Endothelial cell of umbilical vein (primary cell): ENCODE measurements at regions not wholly inside any gene's neighbourhood (a gene's known extent, or its start where the extent isn't known, plus 50 kb on each side); places are given as distances from the start of the nearest gene placed in this dataset.

ENCODE experiments used
- BruUV-seq: library from RNA; stranded (reverse); fragments of 400-500 nt; replicated peaks from 2 replicates; lab custom pipeline; 2021; lab: Mats Ljungman, UMichigan
- CTCF ChIA-PET: fragments of 300-600, 350-600 bp; sonication (Branson Sonifier 250); formaldehyde crosslinking; loops from one replicate; lab custom pipeline; 2021; ENCODE audit warnings: antibody characterized with exemption, inconsistent platforms; lab: Charles Lee
- POLR2A ChIA-PET: fragments of 300-600, 350-600 bp; sonication (Branson Sonifier 250); formaldehyde crosslinking; loops from one replicate; lab custom pipeline; 2021; ENCODE audit warnings: antibody characterized with exemption, inconsistent platforms; lab: Charles Lee
- DNase-seq: peaks from one replicate; pipeline ENCODE4 v3.0.0-alpha.2; 2011; ENCODE audit warnings: low read depth, low spot score
- FAIRE-seq: peaks from 2 replicates; lab custom pipeline; 2011; peaks lifted over from hg19 to GRCh38; lab: Jason Lieb, UNC
- H2AFZ ChIP-seq: 2 replicates; pipeline ENCODE4 v1.6.0; 2012; ENCODE audit warnings: low read depth, low read length, control low read depth, inconsistent platforms
- H3K27ac ChIP-seq: 2 replicates; pipeline ENCODE4 v1.5.1; 2011; ENCODE audit warnings: low read depth, mild to moderate bottlenecking, control low read depth, low read length, moderate library complexity; ENCODE audit not compliant: insufficient read depth
- H3K27me3 ChIP-seq, 2 experiments: 2 replicates each; pipeline versions ENCODE4 v1.6.0 to v1.6.1; 2011; ENCODE audit warnings: low read length in 2 of 2, mixed read lengths in 1 of 2; ENCODE audit not compliant: control insufficient read depth in 2 of 2, insufficient read depth in 2 of 2
- H3K36me3 ChIP-seq, 2 experiments: 2 replicates in 1 of 2; 3 replicates in 1 of 2; pipeline ENCODE4 v1.5.1; 2011; ENCODE audit warnings: low read length in 2 of 2, mild to moderate bottlenecking in 1 of 2, moderate library complexity in 1 of 2; ENCODE audit not compliant: control insufficient read depth in 2 of 2, insufficient read depth in 2 of 2; ENCODE audit errors: extremely low read depth in 1 of 2
- H3K4me1 ChIP-seq: 3 replicates; pipeline ENCODE4 v1.5.1; 2011; ENCODE audit warnings: mild to moderate bottlenecking, low read length; ENCODE audit not compliant: control insufficient read depth, insufficient read depth; ENCODE audit errors: extremely low read depth
- H3K4me2 ChIP-seq: 2 replicates; pipeline ENCODE4 v1.6.1; 2011; ENCODE audit warnings: low read length, control low read depth, mixed read lengths; ENCODE audit not compliant: insufficient read depth
- H3K4me3 ChIP-seq, 3 experiments: fragments of 200-600 bp in 1 of 3; sonication (generic), shearing (Covaris generic) in 1 of 3; replicated peaks in 1 of 3; 2 replicates each; pipeline ENCODE4 v1.5.1; 2011 to 2016; ENCODE audit warnings: control low read depth in 3 of 3, low read length in 3 of 3, mild to moderate bottlenecking in 2 of 3, inconsistent platforms in 1 of 3, low read depth in 1 of 3, moderate library complexity in 1 of 3; ENCODE audit not compliant: insufficient read depth in 1 of 3
- H3K79me2 ChIP-seq: 2 replicates; pipeline ENCODE4 v1.6.0; 2012; ENCODE audit warnings: low read length, inconsistent platforms; ENCODE audit not compliant: control insufficient read depth, insufficient read depth
- H3K9ac ChIP-seq: replicated peaks from 2 replicates; pipeline ENCODE3; 2011; ENCODE audit warnings: low read length, control low read depth; ENCODE audit not compliant: insufficient read depth; ENCODE audit errors: extremely low read depth
- H3K9me1 ChIP-seq: replicated peaks from 3 replicates; pipeline ENCODE4 v1.6.0; 2011; ENCODE audit warnings: mild to moderate bottlenecking, low read length; ENCODE audit not compliant: control insufficient read depth, insufficient read depth; ENCODE audit errors: extremely low read depth
- H3K9me3 ChIP-seq: replicated peaks from 2 replicates; pipeline ENCODE4 v1.5.1; 2012; ENCODE audit warnings: low read length, inconsistent platforms; ENCODE audit not compliant: control insufficient read depth, insufficient read depth
- H4K20me1 ChIP-seq: replicated peaks from 2 replicates; pipeline ENCODE3; 2011; ENCODE audit warnings: mild to moderate bottlenecking, low read length; ENCODE audit not compliant: control insufficient read depth, insufficient read depth; ENCODE audit errors: extremely low read depth
- CTCF ChIP-seq, 2 donors: IDR thresholded peaks; 1 replicate in 1 of 2; 2 replicates in 1 of 2; pipeline ENCODE4 v1.5.1; 2011; ENCODE audit warnings: low read length in 2 of 2, mild to moderate bottlenecking in 2 of 2, moderate library complexity in 2 of 2, control low read depth in 1 of 2, inconsistent platforms in 1 of 2, low read depth in 1 of 2; ENCODE audit not compliant: insufficient read depth in 1 of 2; ENCODE audit errors: extremely low read depth in 1 of 2
- EZH2 ChIP-seq: IDR thresholded peaks from 2 replicates; pipeline ENCODE4 v1.6.1; 2012; ENCODE audit warnings: borderline replicate concordance, low read depth, mild to moderate bottlenecking, moderate library complexity, low read length, inconsistent platforms; ENCODE audit not compliant: severe bottlenecking
- FOS ChIP-seq: IDR thresholded peaks from 2 replicates; pipeline ENCODE4 v1.6.1; 2011; ENCODE audit warnings: mild to moderate bottlenecking, low read length, moderate library complexity, borderline replicate concordance; ENCODE audit not compliant: insufficient read depth
- GATA2 ChIP-seq: IDR thresholded peaks from 2 replicates; pipeline ENCODE4 v1.7.0; 2011; ENCODE audit warnings: low read depth, mild to moderate bottlenecking, moderate library complexity, mixed read lengths, low read length; ENCODE audit not compliant: insufficient read length, insufficient read depth
- JUN ChIP-seq: IDR thresholded peaks from 2 replicates; pipeline ENCODE4 v1.6.1; 2011; ENCODE audit warnings: borderline replicate concordance, low read depth; ENCODE audit not compliant: insufficient read length, insufficient read depth
- MAX ChIP-seq: IDR thresholded peaks from 2 replicates; pipeline ENCODE4 v1.6.1; 2011; ENCODE audit not compliant: insufficient read depth, insufficient read length
- MYC ChIP-seq: IDR thresholded peaks from one replicate; pipeline ENCODE4 v1.6.1; 2011; ENCODE audit warnings: mild to moderate bottlenecking, low read depth, low read length
- POLR2A ChIP-seq: IDR thresholded peaks from 2 replicates; pipeline ENCODE4 v1.6.1; 2012; ENCODE audit warnings: low read depth, mild to moderate bottlenecking, control low read depth, low read length
- POLR2AphosphoS5 ChIP-seq: IDR thresholded peaks from 2 replicates; pipeline ENCODE4 v1.6.1; 2012; ENCODE audit warnings: low read depth, mild to moderate bottlenecking, control low read depth, low read length, moderate library complexity; ENCODE audit not compliant: insufficient read depth
- dilution Hi-C: fragments of 300-500 bp; cut with MboI; formaldehyde crosslinking; loops from one replicate; pipeline ENCODE4 v1.15.0; 2019; ENCODE audit warnings: low sequenced_read_pairs; ENCODE audit not compliant: extremely low pct_ligation_motif_present
- intact Hi-C: fragments of 100-400 bp; cut with micrococcal nuclease; formaldehyde crosslinking; loops from one replicate; pipeline ENCODE4 v1.10.0; 2022

DNA sequence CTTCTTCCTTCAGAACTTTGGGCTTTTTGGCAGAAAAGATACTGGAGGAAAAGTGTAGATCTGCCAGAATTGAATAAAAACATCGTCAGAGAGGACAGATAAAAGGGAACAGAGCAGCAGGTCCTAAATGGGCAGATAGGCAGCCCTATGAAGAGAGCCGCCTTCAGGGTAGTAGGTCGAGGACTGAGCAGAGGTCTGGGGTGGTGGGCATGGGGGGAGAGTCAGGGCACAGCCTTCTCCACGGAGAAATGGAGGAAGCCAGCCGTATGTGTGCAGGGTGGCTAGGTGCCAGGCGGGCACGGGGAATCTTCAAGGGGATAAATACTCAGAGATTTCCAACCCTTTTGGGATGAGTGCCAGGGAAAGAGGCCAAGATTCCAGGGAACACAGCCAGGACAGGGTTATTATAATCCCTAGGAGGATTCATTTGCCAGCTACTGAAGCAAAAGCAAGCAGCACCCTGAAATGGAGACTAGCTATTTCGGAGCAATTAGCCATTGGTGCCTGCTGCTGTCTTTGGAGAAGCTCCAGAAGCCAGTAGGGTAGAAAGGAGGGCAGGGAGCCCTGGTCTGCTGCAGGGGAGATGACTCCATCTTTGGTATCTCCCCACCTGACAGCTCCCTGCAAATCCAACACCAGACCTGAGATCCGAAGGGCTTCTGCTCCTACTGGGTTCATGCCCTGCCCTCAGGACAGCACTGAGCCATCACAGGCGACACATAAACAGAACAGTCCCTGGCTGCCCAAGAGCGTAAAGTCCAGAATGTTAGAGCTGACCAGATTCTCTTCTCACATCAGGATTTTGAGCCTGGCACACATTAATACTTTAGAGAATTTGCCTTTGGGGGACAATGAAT lies 174.5 kb upstream of the NTM start:
- no peaks in the 10 kb centered on the region for H3K4me1 ChIP-seq
- intact Hi-C loops, result no loop called here
- no peaks in the 10 kb centered on the region for H3K36me3 ChIP-seq
- no peaks in the 10 kb centered on the region for H3K27me3 ChIP-seq
- FAIRE-seq (no peak), DNase-seq (no peak)
- no peak overlapping the region for H3K27ac ChIP-seq
- ChIA-PET CTCF (no interaction called here), POLR2A (no interaction called here)
- no peak overlapping the region for H3K4me2 ChIP-seq
- dilution Hi-C loops, result no loop called here
- H3K79me2 ChIP-seq, result no peaks in the 10 kb centered on the region
- H3K4me3 ChIP-seq, result no peak overlapping the region
- no peak overlapping the region for H3K9ac ChIP-seq
- no peak for TF ChIP-seq FOS
- TF ChIP-seq MAX, result no peak
- no peak for TF ChIP-seq CTCF (IDR thresholded peaks at IDR 0.05; ENCODE audit: extremely low read depth in 1 of 2, insufficient read depth in 1 of 2, low read depth in 1 of 2, low read length in 2 of 2)
- no peak for TF ChIP-seq EZH2
- no peak for TF ChIP-seq GATA2
- TF ChIP-seq JUN, result no peak
- TF ChIP-seq POLR2A, result no peak
- TF ChIP-seq POLR2AphosphoS5, result no peak
- TF ChIP-seq MYC, result no peak
- H3K9me1 ChIP-seq, result no peaks in the 10 kb centered on the region
- no peak overlapping the region for H2AFZ ChIP-seq
- H4K20me1 ChIP-seq, result no peaks in the 10 kb centered on the region
- H3K9me3 ChIP-seq, result no peaks in the 10 kb centered on the region
- no TSS peak for BruUV-seq
